HCT116 (cell line): ENCODE measurements at regions not wholly inside any gene's neighbourhood (a gene's known extent, or its start where the extent isn't known, plus 50 kb on each side); places are given as distances from the start of the nearest gene placed in this dataset.

ENCODE experiments used
- ATAC-seq: fragments of 200-7000 bp; cut with Tn5 transposase; 2 replicates; pipeline ENCODE4 v1.9.1; 2020; ENCODE audit warnings: mild to moderate bottlenecking, moderate library complexity
- BruUV-seq: library from RNA; stranded (reverse); fragments of 400-500 nt; replicated peaks from 2 replicates; lab custom pipeline; 2021; lab: Mats Ljungman, UMichigan
- CTCF ChIA-PET: fragments of 300-600 bp; sonication (Branson Sonifier 250); formaldehyde crosslinking; loops from one replicate; lab custom pipeline; 2021; ENCODE audit warnings: antibody characterized with exemption; lab: Charles Lee
- POLR2A ChIA-PET: fragments of 300-600, 350-600 bp; sonication (Branson Sonifier 250); formaldehyde crosslinking; loops from one replicate; lab custom pipeline; 2021; ENCODE audit warnings: antibody characterized with exemption; lab: Charles Lee
- RAD21 ChIA-PET, 2 experiments: fragments of 300-600 bp; sonication (Branson Sonifier 250); formaldehyde crosslinking; loops; one replicate each; lab custom pipeline; 2023; ENCODE audit warnings: low total read pairs in 2 of 2; ENCODE audit not compliant: uncharacterized antibody in 2 of 2, unreplicated experiment in 2 of 2, low non-redundant PET in 1 of 2; lab: Charles Lee
- DNase-seq: peaks from one replicate; pipeline ENCODE4 v3.0.0-alpha.2; 2010; ENCODE audit warnings: low read depth, low spot score
- H2AFZ ChIP-seq: fragments of 200-600 bp; shearing (Covaris generic), sonication (generic); 2 replicates; pipeline ENCODE4 v1.6.1; 2017; ENCODE audit warnings: low read depth, mixed run types, mixed read lengths, antibody characterized with exemption, low read length; ENCODE audit not compliant: poor library complexity, severe bottlenecking
- H3K27ac ChIP-seq: 2 replicates; pipeline ENCODE4 v1.5.1; 2012; ENCODE audit warnings: low read depth, low read length
- H3K27me3 ChIP-seq: fragments of 200-600 bp; sonication (generic); 2 replicates; pipeline ENCODE4 v1.6.1; 2016; ENCODE audit warnings: mixed run types, low read length, mixed read lengths; ENCODE audit not compliant: insufficient read depth
- H3K36me3 ChIP-seq, 2 experiments: fragments of 200-500 bp in 1 of 2; fragments of 200-600 bp in 1 of 2; sonication (Bioruptor generic) in 1 of 2; sonication (generic) in 1 of 2; 2 replicates each; pipeline versions ENCODE4 v1.5.1 to v1.6.1; 2014 to 2016; ENCODE audit warnings: low read length in 2 of 2, inconsistent platforms in 1 of 2, mixed read lengths in 1 of 2, mixed run types in 1 of 2; ENCODE audit not compliant: insufficient read depth in 2 of 2, control insufficient read depth in 1 of 2
- H3K4me1 ChIP-seq, 2 experiments: fragments of 200-600 bp in 1 of 2; sonication (generic) in 1 of 2; 2 replicates each; pipeline versions ENCODE4 v1.5.1 to v1.6.1; 2012 to 2017; ENCODE audit warnings: low read length in 2 of 2, inconsistent platforms in 1 of 2, mild to moderate bottlenecking in 1 of 2, mixed read lengths in 1 of 2, mixed run types in 1 of 2, moderate library complexity in 1 of 2; ENCODE audit not compliant: insufficient read depth in 2 of 2, control insufficient read depth in 1 of 2
- H3K4me2 ChIP-seq: fragments of 200-600 bp; sonication (generic); 2 replicates; pipeline ENCODE4 v1.6.1; 2017; ENCODE audit warnings: mixed run types, low read length, mixed read lengths
- H3K4me3 ChIP-seq, 2 experiments: fragments of 200-600 bp in 1 of 2; sonication (generic) in 1 of 2; replicated peaks in 1 of 2; 2 replicates each; pipeline ENCODE4 v1.5.1; 2011 to 2016; ENCODE audit warnings: low read length in 2 of 2, control low read depth in 1 of 2, low read depth in 1 of 2, mild to moderate bottlenecking in 1 of 2, mixed read lengths in 1 of 2, mixed run types in 1 of 2
- H3K79me2 ChIP-seq: fragments of 200-600 bp; sonication (generic); 2 replicates; pipeline ENCODE4 v1.6.1; 2017; ENCODE audit warnings: mild to moderate bottlenecking, mixed run types, low read length, moderate library complexity, mixed read lengths; ENCODE audit not compliant: insufficient read depth
- H3K9ac ChIP-seq: fragments of 200-600 bp; sonication (generic); 2 replicates; pipeline ENCODE4 v1.6.1; 2016; ENCODE audit warnings: low read length, mixed read lengths
- H3K9me2 ChIP-seq: fragments of 200-600 bp; sonication (generic), shearing (Covaris generic); 2 replicates; pipeline ENCODE4 v1.6.1; 2017; ENCODE audit warnings: mixed run types, mild to moderate bottlenecking, moderate library complexity; ENCODE audit not compliant: insufficient read depth
- H3K9me3 ChIP-seq, 2 experiments: fragments of 200-500 bp in 1 of 2; fragments of 200-600 bp in 1 of 2; sonication (Bioruptor generic) in 1 of 2; sonication (generic) in 1 of 2; 2 replicates each; pipeline ENCODE4 v1.6.1; 2014 to 2017; ENCODE audit warnings: low read length in 2 of 2, mixed read lengths in 2 of 2, inconsistent platforms in 1 of 2, low read depth in 1 of 2, mild to moderate bottlenecking in 1 of 2, mixed run types in 1 of 2, moderate library complexity in 1 of 2; ENCODE audit not compliant: control insufficient read depth in 1 of 2, insufficient read depth in 1 of 2
- H4K20me1 ChIP-seq: fragments of 200-600 bp; sonication (generic), shearing (Covaris generic); 2 replicates; pipeline ENCODE4 v1.6.1; 2017; ENCODE audit warnings: mixed run types, mild to moderate bottlenecking, moderate library complexity; ENCODE audit not compliant: insufficient read depth
- CBX3 ChIP-seq: IDR thresholded peaks from 2 replicates; pipeline ENCODE4 v1.6.1; 2012; ENCODE audit warnings: low read depth
- CEBPB ChIP-seq: IDR thresholded peaks from 2 replicates; pipeline ENCODE4 v1.6.1; 2012; ENCODE audit warnings: low read depth
- EGR1 ChIP-seq: IDR thresholded peaks from 2 replicates; pipeline ENCODE4 v1.6.1; 2012; ENCODE audit warnings: low read depth
- EZH2 ChIP-seq: fragments of 200-600 bp; sonication (generic); IDR thresholded peaks from 2 replicates; pipeline ENCODE4 v1.6.1; 2017; ENCODE audit warnings: antibody characterized with exemption, mixed run types
- JUND ChIP-seq: IDR thresholded peaks from 2 replicates; pipeline ENCODE4 v1.6.1; 2012
- POLR2A ChIP-seq: IDR thresholded peaks from 2 replicates; pipeline ENCODE4 v1.7.0; 2011; ENCODE audit warnings: borderline replicate concordance; ENCODE audit not compliant: insufficient read depth, insufficient read length; ENCODE audit errors: extremely low read depth
- POLR2AphosphoS5 ChIP-seq: IDR thresholded peaks from 2 replicates; pipeline ENCODE4 v1.6.1; 2011; ENCODE audit warnings: mild to moderate bottlenecking, low read depth, low read length, moderate library complexity
- SP1 ChIP-seq: IDR thresholded peaks from 2 replicates; pipeline ENCODE4 v1.6.1; 2012; ENCODE audit warnings: low read depth
- TCF7L2 ChIP-seq: IDR thresholded peaks from 2 replicates; pipeline ENCODE4 v1.7.0; 2011; ENCODE audit warnings: borderline replicate concordance, inconsistent platforms; ENCODE audit not compliant: insufficient read depth, insufficient read length; ENCODE audit errors: extremely low read depth
- YY1 ChIP-seq: IDR thresholded peaks from 2 replicates; pipeline ENCODE4 v1.6.1; 2011; ENCODE audit warnings: low read length, low read depth, moderate library complexity, mild to moderate bottlenecking; ENCODE audit not compliant: insufficient replicate concordance; ENCODE audit errors: extremely low read depth
- intact Hi-C: fragments of 100-400 bp; cut with micrococcal nuclease; formaldehyde crosslinking; loops from 2 replicates; pipeline ENCODE4 v1.10.0; 2022
- TF ChIP-seq, protein P1 (sequence below), 3 experiments: fragments of 200-600 bp in 1 of 3; sonication (generic) in 1 of 3; IDR thresholded peaks in 2 of 3; conservative IDR thresholded peaks in 1 of 3; 2 replicates each; pipeline ENCODE4 v1.5.1; 2012 to 2017; ENCODE audit warnings: low read depth in 2 of 3, low read length in 2 of 3, antibody characterized with exemption in 1 of 3, borderline replicate concordance in 1 of 3, control low read depth in 1 of 3, mild to moderate bottlenecking in 1 of 3, mixed read lengths in 1 of 3, mixed run types in 1 of 3, moderate library complexity in 1 of 3; ENCODE audit not compliant: insufficient read depth in 1 of 3
- TF ChIP-seq, protein P2 (sequence below): IDR thresholded peaks from 2 replicates; pipeline ENCODE4 v1.6.1; 2012
- TF ChIP-seq, protein P3 (sequence below): IDR thresholded peaks from 2 replicates; pipeline ENCODE4 v1.6.1; 2012; ENCODE audit warnings: low read depth

DNA sequence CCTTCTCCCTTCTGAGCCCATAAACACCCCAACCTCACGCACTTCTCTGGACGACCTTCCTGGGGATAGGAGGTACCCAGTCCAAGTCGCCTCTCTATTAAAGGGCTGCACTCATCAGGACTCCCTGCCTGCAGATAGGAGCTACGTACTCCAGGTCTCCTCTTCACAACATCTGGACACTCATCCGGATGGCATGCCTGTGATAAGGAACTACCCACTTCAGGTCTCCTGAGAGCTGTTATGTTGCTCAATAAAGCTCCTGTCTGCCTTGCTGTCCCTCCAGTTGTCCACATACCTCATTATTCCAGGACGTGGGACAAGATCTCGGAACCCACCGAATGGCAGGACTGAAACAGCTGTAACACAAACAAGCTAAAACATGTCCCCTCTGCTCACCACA is 548.0 kb downstream of the TBC1D32 start:
- RAD21 ChIA-PET: no interaction called here
- H3K4me2 ChIP-seq: no peak overlapping the region
- no peaks in the 10 kb centered on the region for H3K79me2 ChIP-seq
- H3K36me3 ChIP-seq: no peaks in the 10 kb centered on the region
- no TSS peak for BruUV-seq
- H3K9me2 ChIP-seq: no peaks in the 10 kb centered on the region
- no peaks in the 10 kb centered on the region; the same call in 1 of the 2 replicates for H4K20me1 ChIP-seq
- no peak for DNase-seq
- no peaks in the 10 kb centered on the region for H3K9me3 ChIP-seq
- H3K27me3 ChIP-seq: no peaks in the 10 kb centered on the region
- CTCF ChIA-PET: no interaction called here
- intact Hi-C loops: no loop called here
- H3K4me3 ChIP-seq: no peak overlapping the region
- POLR2A ChIA-PET: no interaction called here
- no peak overlapping the region for H2AFZ ChIP-seq
- no peaks in the 10 kb centered on the region for H3K4me1 ChIP-seq
- ATAC-seq: no peak
- TF ChIP-seq, protein P1, sequence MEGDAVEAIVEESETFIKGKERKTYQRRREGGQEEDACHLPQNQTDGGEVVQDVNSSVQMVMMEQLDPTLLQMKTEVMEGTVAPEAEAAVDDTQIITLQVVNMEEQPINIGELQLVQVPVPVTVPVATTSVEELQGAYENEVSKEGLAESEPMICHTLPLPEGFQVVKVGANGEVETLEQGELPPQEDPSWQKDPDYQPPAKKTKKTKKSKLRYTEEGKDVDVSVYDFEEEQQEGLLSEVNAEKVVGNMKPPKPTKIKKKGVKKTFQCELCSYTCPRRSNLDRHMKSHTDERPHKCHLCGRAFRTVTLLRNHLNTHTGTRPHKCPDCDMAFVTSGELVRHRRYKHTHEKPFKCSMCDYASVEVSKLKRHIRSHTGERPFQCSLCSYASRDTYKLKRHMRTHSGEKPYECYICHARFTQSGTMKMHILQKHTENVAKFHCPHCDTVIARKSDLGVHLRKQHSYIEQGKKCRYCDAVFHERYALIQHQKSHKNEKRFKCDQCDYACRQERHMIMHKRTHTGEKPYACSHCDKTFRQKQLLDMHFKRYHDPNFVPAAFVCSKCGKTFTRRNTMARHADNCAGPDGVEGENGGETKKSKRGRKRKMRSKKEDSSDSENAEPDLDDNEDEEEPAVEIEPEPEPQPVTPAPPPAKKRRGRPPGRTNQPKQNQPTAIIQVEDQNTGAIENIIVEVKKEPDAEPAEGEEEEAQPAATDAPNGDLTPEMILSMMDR (IDR thresholded peaks at IDR 0.05 in 2 of 3, conservative IDR thresholded peaks at IDR 0.05 in 1 of 3; ENCODE audit: borderline replicate concordance in 1 of 3, insufficient read depth in 1 of 3, low read depth in 2 of 3, low read length in 2 of 3): no peak
- TF ChIP-seq POLR2AphosphoS5 (no peak), YY1 (no peak)
- no peak overlapping the region for H3K27ac ChIP-seq
- H3K9ac ChIP-seq: no peak overlapping the region

DNA sequence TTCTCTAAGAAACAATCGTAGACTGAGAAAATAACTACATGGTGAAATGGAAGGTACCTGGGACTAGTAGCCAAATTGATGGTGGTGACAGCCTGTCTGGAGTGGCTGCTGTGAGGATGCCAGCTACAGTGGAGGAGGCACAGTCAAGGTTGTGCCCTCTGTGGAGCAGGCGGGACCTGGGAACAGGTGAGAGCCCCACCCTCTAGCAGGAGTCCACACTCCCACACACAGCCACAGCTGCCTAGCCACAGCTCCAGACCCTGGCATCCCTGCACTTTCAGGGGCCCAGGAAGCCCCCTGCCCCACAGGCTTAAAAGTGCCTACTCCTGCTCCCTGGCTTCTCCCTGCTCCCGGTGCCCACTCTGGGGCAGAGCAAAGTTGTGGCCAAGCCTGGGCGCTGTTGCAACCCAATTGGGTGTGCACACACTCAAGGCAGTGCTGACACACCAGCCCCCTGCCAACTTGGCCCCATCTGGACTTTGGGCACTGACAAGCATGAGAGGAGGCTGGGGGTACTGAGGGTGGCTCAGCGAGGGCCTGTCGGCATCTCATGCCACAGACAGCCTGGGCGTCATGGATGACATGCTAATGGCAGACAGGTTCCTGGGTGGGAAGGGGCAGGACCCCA is 548.7 kb downstream of the TBC1D32 start:
- Histone ChIP-seq H3K9me2 (no peaks in the 10 kb centered on the region), H2AFZ (no peak overlapping the region), H3K4me1 (no peaks in the 10 kb centered on the region), H3K9me3 (no peaks in the 10 kb centered on the region), H3K9ac (no peak overlapping the region), H3K4me2 (no peak overlapping the region), H3K4me3 (no peak overlapping the region), H3K27ac (no peak overlapping the region), H3K36me3 (no peaks in the 10 kb centered on the region), H4K20me1 (no peaks in the 10 kb centered on the region; the same call in 1 of the 2 replicates), H3K27me3 (no peaks in the 10 kb centered on the region), H3K79me2 (no peaks in the 10 kb centered on the region)
- CTCF ChIA-PET: no interaction called here
- RAD21 ChIA-PET: no interaction called here
- intact Hi-C loops: no loop called here
- POLR2A ChIA-PET: no interaction called here
- DNase-seq (no peak), ATAC-seq (no peak)
- no TSS peak for BruUV-seq
- TF ChIP-seq EGR1: no peak
- TF ChIP-seq, protein P2, sequence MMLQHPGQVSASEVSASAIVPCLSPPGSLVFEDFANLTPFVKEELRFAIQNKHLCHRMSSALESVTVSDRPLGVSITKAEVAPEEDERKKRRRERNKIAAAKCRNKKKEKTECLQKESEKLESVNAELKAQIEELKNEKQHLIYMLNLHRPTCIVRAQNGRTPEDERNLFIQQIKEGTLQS: no peak
- TF ChIP-seq CBX3: no peak
- TF ChIP-seq YY1: no peak
- no peak for TF ChIP-seq JUND
- TF ChIP-seq POLR2AphosphoS5: no peak
- no peak for TF ChIP-seq CEBPB
- no peak for TF ChIP-seq POLR2A
- TF ChIP-seq, protein P3, sequence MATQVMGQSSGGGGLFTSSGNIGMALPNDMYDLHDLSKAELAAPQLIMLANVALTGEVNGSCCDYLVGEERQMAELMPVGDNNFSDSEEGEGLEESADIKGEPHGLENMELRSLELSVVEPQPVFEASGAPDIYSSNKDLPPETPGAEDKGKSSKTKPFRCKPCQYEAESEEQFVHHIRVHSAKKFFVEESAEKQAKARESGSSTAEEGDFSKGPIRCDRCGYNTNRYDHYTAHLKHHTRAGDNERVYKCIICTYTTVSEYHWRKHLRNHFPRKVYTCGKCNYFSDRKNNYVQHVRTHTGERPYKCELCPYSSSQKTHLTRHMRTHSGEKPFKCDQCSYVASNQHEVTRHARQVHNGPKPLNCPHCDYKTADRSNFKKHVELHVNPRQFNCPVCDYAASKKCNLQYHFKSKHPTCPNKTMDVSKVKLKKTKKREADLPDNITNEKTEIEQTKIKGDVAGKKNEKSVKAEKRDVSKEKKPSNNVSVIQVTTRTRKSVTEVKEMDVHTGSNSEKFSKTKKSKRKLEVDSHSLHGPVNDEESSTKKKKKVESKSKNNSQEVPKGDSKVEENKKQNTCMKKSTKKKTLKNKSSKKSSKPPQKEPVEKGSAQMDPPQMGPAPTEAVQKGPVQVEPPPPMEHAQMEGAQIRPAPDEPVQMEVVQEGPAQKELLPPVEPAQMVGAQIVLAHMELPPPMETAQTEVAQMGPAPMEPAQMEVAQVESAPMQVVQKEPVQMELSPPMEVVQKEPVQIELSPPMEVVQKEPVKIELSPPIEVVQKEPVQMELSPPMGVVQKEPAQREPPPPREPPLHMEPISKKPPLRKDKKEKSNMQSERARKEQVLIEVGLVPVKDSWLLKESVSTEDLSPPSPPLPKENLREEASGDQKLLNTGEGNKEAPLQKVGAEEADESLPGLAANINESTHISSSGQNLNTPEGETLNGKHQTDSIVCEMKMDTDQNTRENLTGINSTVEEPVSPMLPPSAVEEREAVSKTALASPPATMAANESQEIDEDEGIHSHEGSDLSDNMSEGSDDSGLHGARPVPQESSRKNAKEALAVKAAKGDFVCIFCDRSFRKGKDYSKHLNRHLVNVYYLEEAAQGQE: no peak
- no peak for TF ChIP-seq SP1
- TF ChIP-seq TCF7L2: no peak
- no peak for TF ChIP-seq EZH2
